ENCODE measurements at regions not wholly inside any gene's neighbourhood (a gene's known extent, or its start where the extent isn't known, plus 50 kb on each side); places are given as distances from the start of the nearest gene placed in this dataset.
"Not testable (repeated sequence)": the region's sequence is repeated elsewhere in the genome, so short reads cannot be mapped to it uniquely, and the experiment has no call there.

GRCh38 chr17:20774472-20775135, 195.1 kb downstream of the CDRT15L2 start:
- DNase-seq: no peak

GRCh38 chr17:20775331-20775730, 195.8 kb downstream of the CDRT15L2 start:
- no peak for DNase-seq

GRCh38 chr17:20779521-20779920, 200.0 kb downstream of the CDRT15L2 start:
- no peak for DNase-seq

- no peak for DNase-seq
Measured at GRCh38 chr17:20781260-20781659, 201.7 kb downstream of the CDRT15L2 start.

GRCh38 chr17:20781869-20782268, 202.3 kb downstream of the CDRT15L2 start:
- not testable (repeated sequence) for DNase-seq

- no peak for DNase-seq
Measured at GRCh38 chr17:20783091-20783490, 203.6 kb downstream of the CDRT15L2 start.

- no peak for DNase-seq
Measured at GRCh38 chr17:20784100-20784665, 204.7 kb downstream of the CDRT15L2 start.

- no peak for DNase-seq
Measured at GRCh38 chr17:20787281-20787680, 207.8 kb downstream of the CDRT15L2 start.

GRCh38 chr17:20791626-20792025, 212.1 kb downstream of the CDRT15L2 start:
- DNase-seq: no peak

- DNase-seq: not testable (repeated sequence)
Measured at GRCh38 chr17:20794532-20794931, 215.0 kb downstream of the CDRT15L2 start.

- DNase-seq: no peak
Measured at GRCh38 chr17:20797292-20797691, 217.8 kb downstream of the CDRT15L2 start.

GRCh38 chr17:20800146-20800545, 220.6 kb downstream of the CDRT15L2 start:
- DNase-seq: no peak

- DNase-seq: no peak
Measured at GRCh38 chr17:20805751-20806150, 226.2 kb downstream of the CDRT15L2 start.

GRCh38 chr17:20807566-20807965, 228.0 kb downstream of the CDRT15L2 start:
- not testable (repeated sequence) for DNase-seq

GRCh38 chr17:20815410-20815809, 227.4 kb downstream of the USP22 start:
- not testable (repeated sequence) for DNase-seq

- DNase-seq: no peak
Measured at GRCh38 chr17:20823905-20824304, 218.9 kb downstream of the USP22 start.

- no peak for DNase-seq
Measured at GRCh38 chr17:20825539-20825938, 217.3 kb downstream of the USP22 start.

GRCh38 chr17:20840453-20840852, 202.4 kb downstream of the USP22 start:
- not testable (repeated sequence) for DNase-seq

GRCh38 chr17:20840987-20841865, 201.6 kb downstream of the USP22 start:
- DNase-seq: not testable (repeated sequence)

GRCh38 chr17:20842012-20842411, 200.8 kb downstream of the USP22 start:
- not testable (repeated sequence) for DNase-seq

- not testable (repeated sequence) for DNase-seq
Measured at GRCh38 chr17:20843261-20843660, 199.6 kb downstream of the USP22 start.

GRCh38 chr17:20843799-20844553, 198.8 kb downstream of the USP22 start:
- DNase-seq: not testable (repeated sequence)

- DNase-seq: not testable (repeated sequence)
Measured at GRCh38 chr17:20848869-20849443, 193.9 kb downstream of the USP22 start.

Data from DMS79 treated with DMSO at 0.1 percent for 48 hours (cell line).